CD4-positive, alpha-beta memory T cell (primary cell): ENCODE measurements at regions not wholly inside any gene's neighbourhood (a gene's known extent, or its start where the extent isn't known, plus 50 kb on each side); places are given as distances from the start of the nearest gene placed in this dataset.

ENCODE experiments used
- CTCF ChIA-PET: fragments of 350-600 bp; sonication (Branson Sonifier 250); formaldehyde crosslinking; loops from one replicate; lab custom pipeline; 2021; ENCODE audit warnings: inconsistent platforms; ENCODE audit not compliant: partially characterized antibody; lab: Charles Lee
- POLR2A ChIA-PET: fragments of 350-600 bp; sonication (Branson Sonifier 250); formaldehyde crosslinking; loops from one replicate; lab custom pipeline; 2021; ENCODE audit not compliant: partially characterized antibody; lab: Charles Lee
- DNase-seq, 5 donors: peaks; one replicate each; pipeline versions ENCODE4 v3.0.0 to v3.0.0-alpha.2; 2020 to 2022; ENCODE audit warnings: mixed read lengths in 1 of 5
- H3K27ac ChIP-seq: one replicate; pipeline ENCODE4 v1.7.0; 2013; ENCODE audit warnings: low read depth, low read length
- H3K27me3 ChIP-seq: 2 replicates; pipeline ENCODE4 v1.7.0; 2013; ENCODE audit warnings: mild to moderate bottlenecking, low read length, moderate library complexity; ENCODE audit not compliant: insufficient read depth
- H3K36me3 ChIP-seq: 2 replicates; pipeline ENCODE4 v1.7.0; 2013; ENCODE audit warnings: mild to moderate bottlenecking, low read length, moderate library complexity; ENCODE audit not compliant: insufficient read depth
- H3K4me1 ChIP-seq: 2 replicates; pipeline ENCODE4 v1.7.0; 2013; ENCODE audit warnings: mild to moderate bottlenecking, low read length, moderate library complexity; ENCODE audit not compliant: insufficient read depth
- H3K4me3 ChIP-seq, 2 donors: one replicate each; pipeline ENCODE4 v1.7.0; 2013; ENCODE audit warnings: low read length in 2 of 2, mild to moderate bottlenecking in 1 of 2
- H3K9me3 ChIP-seq, 2 donors: one replicate each; pipeline ENCODE4 v1.7.0; 2013; ENCODE audit warnings: low read length in 2 of 2, control low read depth in 1 of 2; ENCODE audit not compliant: control insufficient read depth in 1 of 2
- H3K27ac Mint-ChIP-seq, 7 donors: one replicate each; pipeline ENCODE4 v1.8.0; 2020 to 2021; ENCODE audit warnings: mixed read lengths in 7 of 7, mild to moderate bottlenecking in 6 of 7, inconsistent platforms in 3 of 7, moderate library complexity in 3 of 7
- H3K27me3 Mint-ChIP-seq, 2 donors: one replicate each; pipeline ENCODE4 v1.8.0; 2020 to 2021; ENCODE audit warnings: mixed read lengths in 2 of 2
- H3K36me3 Mint-ChIP-seq, 2 donors: one replicate each; pipeline ENCODE4 v1.8.0; 2020 to 2021; ENCODE audit warnings: mixed read lengths in 2 of 2, inconsistent platforms in 1 of 2, mild to moderate bottlenecking in 1 of 2
- H3K4me1 Mint-ChIP-seq, 4 donors: one replicate each; pipeline ENCODE4 v1.8.0; 2020 to 2021; ENCODE audit warnings: mixed read lengths in 4 of 4, mild to moderate bottlenecking in 1 of 4
- H3K4me3 Mint-ChIP-seq, 8 donors: one replicate each; pipeline ENCODE4 v1.8.0; 2020 to 2021; ENCODE audit warnings: mixed read lengths in 8 of 8, mild to moderate bottlenecking in 7 of 8, moderate library complexity in 6 of 8, inconsistent platforms in 3 of 8
- H3K9me3 Mint-ChIP-seq, 8 donors: one replicate each; pipeline ENCODE4 v1.8.0; 2020 to 2021; ENCODE audit warnings: mixed read lengths in 8 of 8, mild to moderate bottlenecking in 5 of 8, inconsistent platforms in 3 of 8, moderate library complexity in 1 of 8
- intact Hi-C: fragments of 100-400 bp; cut with micrococcal nuclease; formaldehyde crosslinking; loops from one replicate; pipeline ENCODE4 v1.15.1; 2023

DNA sequence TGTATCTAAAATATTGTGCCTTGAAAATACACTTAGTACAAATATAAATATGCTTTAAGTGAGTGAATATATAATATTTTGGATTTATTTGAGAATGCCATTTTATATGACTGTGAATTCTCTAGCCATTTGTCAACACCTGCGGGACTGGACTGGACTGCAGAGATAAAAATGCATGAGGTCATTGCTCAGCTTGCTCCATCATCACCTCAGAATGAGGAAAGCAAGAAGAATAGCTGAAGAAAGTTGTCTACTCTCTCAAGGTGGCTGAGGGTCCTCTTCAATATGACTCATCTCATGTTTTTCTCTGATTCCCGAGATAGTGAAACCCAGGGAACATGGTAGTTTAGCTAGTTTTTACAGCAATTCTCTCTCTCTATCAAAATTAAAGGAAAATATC is 732.5 kb upstream of the AGA start:
- Mint-ChIP-seq H3K27me3 (no peaks in the 10 kb centered on the region), H3K27ac (no peak overlapping the region)
- intact Hi-C loops = no loop called here

DNA sequence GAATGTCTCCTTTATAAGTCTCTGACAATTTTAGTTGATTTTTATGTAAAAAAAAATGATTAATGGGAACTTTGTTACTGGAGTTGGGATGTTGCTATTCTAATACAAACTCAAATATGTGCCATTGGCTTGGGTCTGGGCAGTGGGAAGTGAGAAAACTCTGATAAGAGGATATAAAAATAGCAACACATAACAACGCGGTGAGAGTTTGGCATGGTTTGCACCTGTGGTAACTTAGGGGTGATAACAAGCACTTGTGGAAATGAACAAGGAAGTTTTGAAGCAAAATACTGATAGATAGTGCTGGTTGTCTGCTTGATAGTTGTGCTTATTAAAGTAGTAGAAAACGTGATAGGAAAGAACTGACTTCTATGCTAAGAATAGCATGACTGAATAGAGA is 743.3 kb upstream of the AGA start:
- Histone ChIP-seq H3K9me3 (no peaks in the 10 kb centered on the region), H3K36me3 (no peaks in the 10 kb centered on the region), H3K27me3 (no peaks in the 10 kb centered on the region), H3K27ac (no peak overlapping the region), H3K4me3 (no peak overlapping the region), H3K4me1 (no peaks in the 10 kb centered on the region)
- intact Hi-C loops = no loop called here
- Mint-ChIP-seq H3K4me3 (no peak overlapping the region), H3K27ac (no peak overlapping the region), H3K4me1 (peaks cover 0 to 1% (median 0%) of the 10 kb centered on the region in 4 donors), H3K9me3 (peaks cover 0 to 5% (median 0%) of the 10 kb centered on the region in 8 donors), H3K36me3 (no peaks in the 10 kb centered on the region), H3K27me3 (no peaks in the 10 kb centered on the region)
- POLR2A ChIA-PET = no interaction called here
- CTCF ChIA-PET = no interaction called here
- DNase-seq = no peak

More for the DNA sequence above, 732.5 kb upstream of the AGA start:
- H3K9me3 Mint-ChIP-seq = peaks cover 0 to 8% (median 0%) of the 10 kb centered on the region in 8 donors
- Histone ChIP-seq H3K27ac (no peak overlapping the region), H3K36me3 (no peaks in the 10 kb centered on the region), H3K9me3 (no peaks in the 10 kb centered on the region), H3K27me3 (no peaks in the 10 kb centered on the region), H3K4me3 (no peak overlapping the region), H3K4me1 (no peaks in the 10 kb centered on the region)
- no peak for DNase-seq
- no peak overlapping the region for H3K4me3 Mint-ChIP-seq
- CTCF ChIA-PET = no interaction called here
- H3K4me1 Mint-ChIP-seq = no peaks in the 10 kb centered on the region
- no peaks in the 10 kb centered on the region for H3K36me3 Mint-ChIP-seq
- POLR2A ChIA-PET = no interaction called here

DNA sequence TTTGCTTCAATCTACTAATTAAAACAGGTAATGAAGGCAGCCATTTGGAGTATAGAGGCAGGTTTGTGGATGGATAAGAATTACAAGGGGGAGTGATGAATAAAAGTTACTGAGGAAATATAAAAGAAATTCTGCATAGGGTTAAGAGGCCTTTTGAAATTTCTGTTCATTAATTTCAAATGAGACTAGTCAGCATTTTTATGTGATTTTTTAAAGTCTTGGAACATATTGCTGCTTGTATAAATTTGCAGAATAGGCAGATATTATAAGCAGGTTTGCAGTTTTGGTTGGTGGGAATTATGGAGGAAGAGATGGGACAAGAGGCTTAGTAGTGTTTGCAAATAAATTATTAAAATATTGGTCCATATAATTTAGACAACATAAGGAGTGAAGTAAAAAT is 750.4 kb upstream of the AGA start:
- Histone ChIP-seq H3K9me3 (no peaks in the 10 kb centered on the region), H3K4me3 (no peak overlapping the region), H3K36me3 (no peaks in the 10 kb centered on the region), H3K27ac (no peak overlapping the region), H3K4me1 (no peaks in the 10 kb centered on the region), H3K27me3 (no peaks in the 10 kb centered on the region)
- POLR2A ChIA-PET = no interaction called here
- no peak overlapping the region for H3K27ac Mint-ChIP-seq
- intact Hi-C loops = no loop called here
- CTCF ChIA-PET = no interaction called here
- no peaks in the 10 kb centered on the region for H3K4me1 Mint-ChIP-seq
- no peaks in the 10 kb centered on the region for H3K36me3 Mint-ChIP-seq
- H3K9me3 Mint-ChIP-seq = peaks cover 0 to 8% (median under 1%) of the 10 kb centered on the region in 8 donors
- no peak for DNase-seq
- no peak overlapping the region for H3K4me3 Mint-ChIP-seq
- H3K27me3 Mint-ChIP-seq = no peaks in the 10 kb centered on the region

DNA sequence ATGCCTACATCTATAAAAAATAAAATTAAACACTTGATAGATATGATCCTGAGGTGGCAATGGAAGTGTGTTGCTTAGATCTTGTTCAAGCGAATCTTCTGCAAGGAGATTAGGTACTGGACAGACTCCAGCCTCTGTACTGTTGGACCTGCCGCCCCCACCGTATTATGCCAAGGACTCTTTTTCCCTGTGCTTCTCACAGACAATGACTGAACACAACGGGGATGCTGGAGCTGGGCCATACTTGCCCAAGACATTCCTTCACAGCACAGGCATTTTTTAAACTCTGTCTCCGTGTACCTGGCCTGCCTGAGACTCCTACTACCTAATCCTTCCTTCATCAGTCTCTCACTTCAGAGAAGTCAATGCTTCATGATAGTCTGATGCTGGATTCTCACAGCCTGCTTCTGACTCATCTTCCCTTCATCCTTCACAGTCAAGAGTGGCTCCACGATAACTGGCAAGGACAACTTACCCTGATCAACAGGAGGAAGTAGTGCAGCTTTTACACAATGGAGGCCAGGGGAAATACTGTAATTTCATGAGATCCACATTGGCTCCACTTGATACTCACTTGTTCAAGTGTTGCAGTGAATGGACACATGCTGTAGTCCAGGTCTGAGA is 754.6 kb upstream of the AGA start:
- Mint-ChIP-seq H3K4me1 (no peaks in the 10 kb centered on the region), H3K27ac (no peak overlapping the region), H3K27me3 (no peaks in the 10 kb centered on the region), H3K4me3 (no peak overlapping the region), H3K36me3 (no peaks in the 10 kb centered on the region), H3K9me3 (peaks cover 0 to 5% (median 0%) of the 10 kb centered on the region in 8 donors)
- ChIA-PET POLR2A (no interaction called here), CTCF (no interaction called here)
- H3K9me3 ChIP-seq = no peaks in the 10 kb centered on the region
- H3K36me3 ChIP-seq = no peaks in the 10 kb centered on the region
- no peaks in the 10 kb centered on the region for H3K27me3 ChIP-seq
- no peak overlapping the region for H3K4me3 ChIP-seq
- no peaks in the 10 kb centered on the region for H3K4me1 ChIP-seq
- no peak for DNase-seq
- no peak overlapping the region for H3K27ac ChIP-seq
- intact Hi-C loops = no loop called here

DNA sequence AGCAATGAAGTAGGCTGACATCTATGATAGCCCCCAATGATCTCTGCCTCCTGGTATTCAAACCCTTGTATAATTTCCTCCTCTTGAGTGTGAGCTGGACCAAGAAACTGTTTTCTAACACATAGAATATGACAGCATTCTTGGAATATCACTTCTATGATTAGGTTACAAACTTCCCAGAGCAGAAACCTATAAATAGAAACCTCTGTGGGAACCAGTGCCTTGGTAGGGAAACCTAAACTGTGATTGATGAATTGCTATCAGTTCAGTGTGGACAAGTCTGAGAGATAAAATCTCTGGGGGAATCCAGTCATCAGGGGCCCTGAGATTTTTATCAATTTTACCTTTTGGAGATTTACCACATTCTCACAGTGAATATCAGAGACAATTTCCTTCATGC is 756.5 kb upstream of the AGA start:
- Mint-ChIP-seq H3K9me3 (peaks cover 0 to 2% (median 0%) of the 10 kb centered on the region in 8 donors), H3K27ac (no peak overlapping the region), H3K4me1 (no peaks in the 10 kb centered on the region), H3K36me3 (no peaks in the 10 kb centered on the region), H3K27me3 (no peaks in the 10 kb centered on the region), H3K4me3 (no peak overlapping the region)
- ChIA-PET POLR2A (no interaction called here), CTCF (no interaction called here)
- H3K9me3 ChIP-seq = no peaks in the 10 kb centered on the region
- no peaks in the 10 kb centered on the region for H3K4me1 ChIP-seq
- H3K4me3 ChIP-seq = no peak overlapping the region
- intact Hi-C loops = no loop called here
- no peaks in the 10 kb centered on the region for H3K36me3 ChIP-seq
- no peaks in the 10 kb centered on the region for H3K27me3 ChIP-seq
- H3K27ac ChIP-seq = no peak overlapping the region
- no peak for DNase-seq

DNA sequence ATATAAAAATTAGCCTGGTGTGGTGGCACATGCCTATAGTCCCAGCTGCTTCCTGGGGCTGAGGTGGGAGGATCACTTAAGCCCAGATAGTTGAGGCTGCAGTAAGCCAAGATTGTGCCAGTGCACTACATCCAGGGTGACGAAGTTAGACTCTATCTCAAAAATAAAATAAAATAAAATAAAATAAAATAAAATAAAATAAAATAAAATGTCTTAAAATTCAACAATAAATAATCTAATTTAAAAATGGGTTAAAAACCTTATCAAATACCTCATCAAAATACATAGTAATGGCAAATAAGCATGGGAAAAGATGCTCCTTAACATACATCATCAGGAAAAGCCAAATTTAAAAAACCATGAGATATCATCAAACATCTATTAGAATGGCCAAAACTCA is 760.2 kb upstream of the AGA start:
- H3K9me3 Mint-ChIP-seq = peaks cover 0 to 2% (median 0%) of the 10 kb centered on the region in 8 donors
- intact Hi-C loops = no loop called here
- H3K4me3 Mint-ChIP-seq = no peak overlapping the region
- Histone ChIP-seq H3K36me3 (no peaks in the 10 kb centered on the region), H3K27me3 (no peaks in the 10 kb centered on the region), H3K27ac (no peak overlapping the region), H3K9me3 (no peaks in the 10 kb centered on the region), H3K4me3 (no peak overlapping the region), H3K4me1 (no peaks in the 10 kb centered on the region)
- DNase-seq = no peak
- ChIA-PET POLR2A (no interaction called here), CTCF (no interaction called here)
- no peaks in the 10 kb centered on the region for H3K4me1 Mint-ChIP-seq
- H3K27me3 Mint-ChIP-seq = no peaks in the 10 kb centered on the region
- no peak overlapping the region for H3K27ac Mint-ChIP-seq
- no peaks in the 10 kb centered on the region for H3K36me3 Mint-ChIP-seq

DNA sequence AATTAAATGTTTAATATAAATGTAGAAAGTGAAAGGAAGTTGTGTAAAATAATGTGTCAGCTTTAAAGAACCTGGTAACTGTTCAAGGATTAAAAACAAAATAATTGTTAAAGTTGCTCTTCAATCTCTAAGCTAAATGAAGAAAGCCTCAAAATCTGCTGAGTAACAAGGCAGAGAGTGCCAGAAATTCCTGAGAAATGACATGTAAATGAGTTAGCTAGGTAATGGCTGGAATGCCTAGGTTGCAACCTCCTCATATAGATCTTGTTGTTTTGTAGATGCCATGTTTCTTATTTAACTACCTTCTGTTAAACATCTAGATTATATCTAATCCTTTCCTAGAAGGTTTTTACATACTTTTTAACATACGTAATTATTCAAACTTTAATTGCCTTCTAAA is 763.6 kb upstream of the AGA start:
- no peaks in the 10 kb centered on the region for H3K36me3 Mint-ChIP-seq
- Histone ChIP-seq H3K9me3 (no peaks in the 10 kb centered on the region), H3K36me3 (no peaks in the 10 kb centered on the region), H3K27ac (no peak overlapping the region), H3K4me3 (no peak overlapping the region), H3K27me3 (no peaks in the 10 kb centered on the region), H3K4me1 (no peaks in the 10 kb centered on the region)
- intact Hi-C loops = no loop called here
- no peak for DNase-seq
- peaks cover 0 to 4% (median 0%) of the 10 kb centered on the region in 8 donors for H3K9me3 Mint-ChIP-seq
- H3K4me1 Mint-ChIP-seq = no peaks in the 10 kb centered on the region
- ChIA-PET CTCF (no interaction called here), POLR2A (no interaction called here)
- H3K27ac Mint-ChIP-seq = no peak overlapping the region
- no peak overlapping the region for H3K4me3 Mint-ChIP-seq
- H3K27me3 Mint-ChIP-seq = no peaks in the 10 kb centered on the region

DNA sequence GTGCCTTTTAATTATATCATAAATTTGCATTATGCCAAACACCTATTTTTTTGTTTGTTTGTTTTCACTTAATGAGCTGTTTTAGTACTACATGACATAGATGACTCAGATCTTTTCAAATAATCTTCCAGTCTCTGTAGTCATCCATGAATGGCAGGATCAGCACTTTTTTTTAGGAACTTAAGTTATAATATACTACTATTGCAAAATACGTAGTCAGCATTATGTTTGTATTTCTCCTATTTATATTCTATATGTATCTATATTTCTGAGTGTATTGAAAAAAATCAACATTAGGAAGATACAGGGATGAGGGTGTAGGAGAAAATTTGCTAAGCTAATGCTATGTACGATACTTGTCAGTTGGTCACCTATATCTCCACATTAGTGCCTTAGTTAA is 773.1 kb upstream of the AGA start:
- Histone ChIP-seq H3K27ac (no peak overlapping the region), H3K36me3 (no peaks in the 10 kb centered on the region), H3K4me3 (no peak overlapping the region), H3K9me3 (no peaks in the 10 kb centered on the region), H3K4me1 (no peaks in the 10 kb centered on the region), H3K27me3 (no peaks in the 10 kb centered on the region)
- intact Hi-C loops = no loop called here
- no peaks in the 10 kb centered on the region for H3K27me3 Mint-ChIP-seq
- H3K27ac Mint-ChIP-seq = no peak overlapping the region
- no peak overlapping the region for H3K4me3 Mint-ChIP-seq
- ChIA-PET CTCF (interaction anchor here (0.6 kb wide), 1 partner anchor 604 kb away, joined by 3 read pairs; no protein-coding TSS in a partner anchor), POLR2A (no interaction called here)
- no peaks in the 10 kb centered on the region for H3K36me3 Mint-ChIP-seq
- peaks cover 0 to 6% (median 0%) of the 10 kb centered on the region in 8 donors for H3K9me3 Mint-ChIP-seq
- H3K4me1 Mint-ChIP-seq = no peaks in the 10 kb centered on the region
- DNase-seq = no peak
